Hepatocyte (in vitro differentiated cells): ENCODE measurements at regions not wholly inside any gene's neighbourhood (a gene's known extent, or its start where the extent isn't known, plus 50 kb on each side); places are given as distances from the start of the nearest gene placed in this dataset.

Source experiments
- EZH2 ChIP-seq: fragments of 200-600 bp; sonication (generic); IDR thresholded peaks from 2 replicates; pipeline ENCODE4 v1.6.1; 2016; ENCODE audit warnings: antibody characterized with exemption, mild to moderate bottlenecking, borderline replicate concordance
- EZH2phosphoT487 ChIP-seq: fragments of 200-600 bp; sonication (generic); IDR thresholded peaks from one replicate; pipeline ENCODE4 v1.6.1; 2018; ENCODE audit warnings: antibody characterized with exemption, mild to moderate bottlenecking, low read depth, moderate library complexity; ENCODE audit not compliant: unreplicated experiment, severe bottlenecking
- TF ChIP-seq, protein P1 (sequence below): fragments of 200-600 bp; sonication (generic); IDR thresholded peaks from 2 replicates; pipeline ENCODE4 v1.5.1; 2016; ENCODE audit warnings: antibody characterized with exemption, mild to moderate bottlenecking; ENCODE audit not compliant: poor library complexity

DNA sequence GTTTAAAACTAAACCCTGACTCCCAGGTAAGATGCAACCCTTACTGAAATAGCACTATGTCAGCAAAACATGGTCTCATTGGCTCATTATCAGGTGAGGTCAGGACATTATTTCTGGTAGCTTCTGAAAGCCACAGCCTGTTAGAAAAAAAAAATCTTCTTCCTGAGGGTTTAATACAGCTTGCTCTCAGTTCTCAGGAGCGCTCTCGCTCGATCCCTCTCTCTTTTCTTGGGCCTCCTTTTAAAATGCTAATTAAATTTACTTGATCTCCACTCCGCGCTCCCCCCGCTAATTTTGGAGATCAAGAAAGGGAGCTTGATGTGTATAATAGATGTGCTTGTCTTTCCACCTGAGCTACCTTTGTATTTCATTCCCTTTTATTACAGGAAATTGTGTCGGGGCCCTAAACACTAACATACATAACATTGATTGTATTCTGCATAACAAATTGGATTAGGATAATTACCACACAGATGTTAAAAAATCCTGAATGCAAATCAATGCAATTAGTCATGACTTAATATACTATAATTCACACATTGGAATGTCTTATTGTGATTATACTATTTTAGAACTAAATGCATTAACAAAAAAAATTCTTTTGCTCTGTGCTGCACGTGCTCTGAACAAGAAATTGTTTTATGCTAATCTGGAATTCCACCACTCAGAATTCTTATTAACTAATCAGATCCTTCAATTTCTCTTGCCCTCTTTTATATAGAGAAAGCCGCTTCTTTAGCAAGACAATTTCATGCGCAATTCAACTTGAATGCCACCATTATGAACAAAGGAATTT is 101.6 kb upstream of the TEX13D start:
- TF ChIP-seq, protein P1, sequence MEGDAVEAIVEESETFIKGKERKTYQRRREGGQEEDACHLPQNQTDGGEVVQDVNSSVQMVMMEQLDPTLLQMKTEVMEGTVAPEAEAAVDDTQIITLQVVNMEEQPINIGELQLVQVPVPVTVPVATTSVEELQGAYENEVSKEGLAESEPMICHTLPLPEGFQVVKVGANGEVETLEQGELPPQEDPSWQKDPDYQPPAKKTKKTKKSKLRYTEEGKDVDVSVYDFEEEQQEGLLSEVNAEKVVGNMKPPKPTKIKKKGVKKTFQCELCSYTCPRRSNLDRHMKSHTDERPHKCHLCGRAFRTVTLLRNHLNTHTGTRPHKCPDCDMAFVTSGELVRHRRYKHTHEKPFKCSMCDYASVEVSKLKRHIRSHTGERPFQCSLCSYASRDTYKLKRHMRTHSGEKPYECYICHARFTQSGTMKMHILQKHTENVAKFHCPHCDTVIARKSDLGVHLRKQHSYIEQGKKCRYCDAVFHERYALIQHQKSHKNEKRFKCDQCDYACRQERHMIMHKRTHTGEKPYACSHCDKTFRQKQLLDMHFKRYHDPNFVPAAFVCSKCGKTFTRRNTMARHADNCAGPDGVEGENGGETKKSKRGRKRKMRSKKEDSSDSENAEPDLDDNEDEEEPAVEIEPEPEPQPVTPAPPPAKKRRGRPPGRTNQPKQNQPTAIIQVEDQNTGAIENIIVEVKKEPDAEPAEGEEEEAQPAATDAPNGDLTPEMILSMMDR = no peak
- TF ChIP-seq EZH2phosphoT487 (no peak), EZH2 (no peak)
